PC-3 (cell line): ENCODE measurements at regions not wholly inside any gene's neighbourhood (a gene's known extent, or its start where the extent isn't known, plus 50 kb on each side); places are given as distances from the start of the nearest gene placed in this dataset.

Source experiments
- ATAC-seq: fragments of 200-7000 bp; cut with Tn5 transposase; 2 replicates; pipeline ENCODE4 v1.9.1; 2020; ENCODE audit warnings: mild to moderate bottlenecking, moderate library complexity
- BruUV-seq: library from RNA; stranded (reverse); fragments of 400-500 nt; replicated peaks from 2 replicates; lab custom pipeline; 2021; lab: Mats Ljungman, UMichigan
- CTCF ChIA-PET: fragments of 300-600 bp; sonication (Branson Sonifier 250); formaldehyde crosslinking; loops from one replicate; lab custom pipeline; 2022; ENCODE audit warnings: antibody characterized with exemption; lab: Charles Lee
- POLR2A ChIA-PET: fragments of 300-600 bp; sonication (Branson Sonifier 250); formaldehyde crosslinking; loops from one replicate; lab custom pipeline; 2022; ENCODE audit warnings: antibody characterized with exemption; ENCODE audit not compliant: unreplicated experiment; lab: Charles Lee
- DNase-seq: peaks from one replicate; pipeline ENCODE4 v3.0.0-alpha.2; 2015
- H2AFZ ChIP-seq: fragments of 300-600 bp; sonication (generic); 2 replicates; pipeline ENCODE4 v1.6.0; 2016; ENCODE audit warnings: antibody characterized with exemption, low read length
- H3F3A ChIP-seq: fragments of 300-600 bp; sonication (generic); one replicate; pipeline ENCODE4 v1.6.0; 2017; ENCODE audit warnings: antibody characterized with exemption, low read length, control low read depth, mild to moderate bottlenecking; ENCODE audit not compliant: unreplicated experiment
- H3K27ac ChIP-seq: fragments of 300-600 bp; sonication (generic); 2 replicates; pipeline ENCODE4 v1.5.1; 2016; ENCODE audit warnings: mild to moderate bottlenecking, low read length
- H3K27me3 ChIP-seq: fragments of 300-600 bp; sonication (generic); 2 replicates; pipeline ENCODE4 v1.6.1; 2016; ENCODE audit warnings: low read length, mixed read lengths
- H3K36me3 ChIP-seq: fragments of 300-600 bp; sonication (generic); 2 replicates; pipeline ENCODE4 v1.6.1; 2016; ENCODE audit warnings: low read depth, mixed run types, low read length, mixed read lengths
- H3K4me1 ChIP-seq: fragments of 300-600 bp; sonication (generic); 2 replicates; pipeline ENCODE4 v1.5.1; 2016; ENCODE audit warnings: low read length; ENCODE audit not compliant: insufficient read depth
- H3K4me2 ChIP-seq: fragments of 300-600 bp; sonication (generic); 2 replicates; pipeline ENCODE4 v1.6.0; 2016; ENCODE audit warnings: low read length
- H3K4me3 ChIP-seq: fragments of 300-600 bp; sonication (generic); 2 replicates; pipeline ENCODE4 v1.5.1; 2016; ENCODE audit warnings: mild to moderate bottlenecking, low read length, mixed read lengths
- H3K79me2 ChIP-seq: fragments of 300-600 bp; sonication (generic); 2 replicates; pipeline ENCODE4 v1.6.1; 2017; ENCODE audit warnings: low read length, mixed read lengths
- H3K9ac ChIP-seq: fragments of 300-600 bp; sonication (generic); 2 replicates; pipeline ENCODE4 v1.6.0; 2016; ENCODE audit warnings: mild to moderate bottlenecking, low read length
- H3K9me2 ChIP-seq: fragments of 300-600 bp; sonication (generic); replicated peaks from 2 replicates; pipeline ENCODE4 v1.6.1; 2016; ENCODE audit warnings: mixed run types, low read length, mixed read lengths
- H3K9me3 ChIP-seq: fragments of 300-600 bp; sonication (generic); 2 replicates; pipeline ENCODE4 v1.6.1; 2016; ENCODE audit warnings: low read length, mixed read lengths
- H4K20me1 ChIP-seq: fragments of 300-600 bp; sonication (generic); 2 replicates; pipeline ENCODE4 v1.6.1; 2016; ENCODE audit warnings: low read length, mixed read lengths
- EZH2 ChIP-seq: fragments of 300-600 bp; sonication (generic); IDR thresholded peaks from one replicate; pipeline ENCODE4 v1.6.1; 2017; ENCODE audit warnings: antibody characterized with exemption, mild to moderate bottlenecking, low read length; ENCODE audit not compliant: unreplicated experiment
- EZH2phosphoT487 ChIP-seq: fragments of 300-600 bp; sonication (generic); IDR thresholded peaks from 2 replicates; pipeline ENCODE4 v1.6.1; 2018; ENCODE audit warnings: mild to moderate bottlenecking, antibody characterized with exemption, low read length, borderline replicate concordance
- intact Hi-C: fragments of 100-400 bp; cut with micrococcal nuclease; formaldehyde crosslinking; loops from 2 replicates; pipeline ENCODE4 v1.9.0; 2023
- TF ChIP-seq, protein P1 (sequence below): fragments of 300-600 bp; sonication (generic); conservative IDR thresholded peaks from 2 replicates; pipeline ENCODE4 v1.5.1; 2017; ENCODE audit warnings: antibody characterized with exemption, low read depth, mild to moderate bottlenecking, low read length

DNA sequence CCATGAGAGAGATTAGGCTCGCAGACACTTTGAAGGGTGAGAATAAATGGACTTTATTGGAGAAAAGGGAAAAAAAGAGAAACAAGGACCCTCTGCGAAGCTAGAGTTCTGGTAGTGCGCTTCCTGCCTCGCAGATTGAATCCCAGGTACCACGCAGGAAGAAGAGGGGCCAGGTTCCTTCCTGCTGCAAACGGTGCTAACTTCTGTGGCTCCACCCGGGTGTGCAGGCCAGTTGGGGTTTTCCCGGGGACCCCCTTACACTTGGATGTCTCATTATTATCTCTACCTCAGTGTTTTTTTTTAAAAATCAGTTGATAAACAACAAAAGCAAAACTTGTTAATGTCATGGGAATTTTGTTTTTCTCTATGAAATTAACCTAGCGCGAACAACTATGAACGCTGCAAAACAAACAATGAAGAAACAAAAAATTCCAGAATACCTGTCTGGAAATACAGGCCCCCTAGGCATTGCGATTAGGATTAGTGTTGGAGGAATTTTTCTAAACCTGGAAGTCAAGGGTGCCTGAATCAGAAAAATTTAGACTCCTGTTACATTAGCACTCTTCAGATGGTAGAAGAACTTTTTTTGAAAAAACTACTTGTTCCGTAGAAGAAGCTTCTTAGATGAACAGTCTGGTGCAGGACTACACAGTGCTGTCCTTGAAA lies 414.5 kb downstream of the MAN2A1 start:
- Histone ChIP-seq H3K27me3 (peaks cover 20% of the 10 kb centered on the region; the same call in 1 of the 2 replicates), H3K4me3 (no peak overlapping the region), H3K4me2 (no peak overlapping the region), H3F3A (no peaks in the 10 kb centered on the region), H3K4me1 (no peaks in the 10 kb centered on the region), H3K9me2 (no peaks in the 10 kb centered on the region), H2AFZ (no peak overlapping the region), H3K36me3 (no peaks in the 10 kb centered on the region), H3K27ac (no peak overlapping the region), H4K20me1 (no peaks in the 10 kb centered on the region), H3K79me2 (no peaks in the 10 kb centered on the region), H3K9ac (no peak overlapping the region), H3K9me3 (no peaks in the 10 kb centered on the region)
- intact Hi-C loops, result no loop called here
- POLR2A ChIA-PET, result no interaction called here
- no TSS peak for BruUV-seq
- TF ChIP-seq, protein P1, sequence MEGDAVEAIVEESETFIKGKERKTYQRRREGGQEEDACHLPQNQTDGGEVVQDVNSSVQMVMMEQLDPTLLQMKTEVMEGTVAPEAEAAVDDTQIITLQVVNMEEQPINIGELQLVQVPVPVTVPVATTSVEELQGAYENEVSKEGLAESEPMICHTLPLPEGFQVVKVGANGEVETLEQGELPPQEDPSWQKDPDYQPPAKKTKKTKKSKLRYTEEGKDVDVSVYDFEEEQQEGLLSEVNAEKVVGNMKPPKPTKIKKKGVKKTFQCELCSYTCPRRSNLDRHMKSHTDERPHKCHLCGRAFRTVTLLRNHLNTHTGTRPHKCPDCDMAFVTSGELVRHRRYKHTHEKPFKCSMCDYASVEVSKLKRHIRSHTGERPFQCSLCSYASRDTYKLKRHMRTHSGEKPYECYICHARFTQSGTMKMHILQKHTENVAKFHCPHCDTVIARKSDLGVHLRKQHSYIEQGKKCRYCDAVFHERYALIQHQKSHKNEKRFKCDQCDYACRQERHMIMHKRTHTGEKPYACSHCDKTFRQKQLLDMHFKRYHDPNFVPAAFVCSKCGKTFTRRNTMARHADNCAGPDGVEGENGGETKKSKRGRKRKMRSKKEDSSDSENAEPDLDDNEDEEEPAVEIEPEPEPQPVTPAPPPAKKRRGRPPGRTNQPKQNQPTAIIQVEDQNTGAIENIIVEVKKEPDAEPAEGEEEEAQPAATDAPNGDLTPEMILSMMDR, result no peak
- TF ChIP-seq EZH2 (no peak), EZH2phosphoT487 (no peak)
- ATAC-seq (no peak), DNase-seq (no peak)
- CTCF ChIA-PET, result no interaction called here

DNA sequence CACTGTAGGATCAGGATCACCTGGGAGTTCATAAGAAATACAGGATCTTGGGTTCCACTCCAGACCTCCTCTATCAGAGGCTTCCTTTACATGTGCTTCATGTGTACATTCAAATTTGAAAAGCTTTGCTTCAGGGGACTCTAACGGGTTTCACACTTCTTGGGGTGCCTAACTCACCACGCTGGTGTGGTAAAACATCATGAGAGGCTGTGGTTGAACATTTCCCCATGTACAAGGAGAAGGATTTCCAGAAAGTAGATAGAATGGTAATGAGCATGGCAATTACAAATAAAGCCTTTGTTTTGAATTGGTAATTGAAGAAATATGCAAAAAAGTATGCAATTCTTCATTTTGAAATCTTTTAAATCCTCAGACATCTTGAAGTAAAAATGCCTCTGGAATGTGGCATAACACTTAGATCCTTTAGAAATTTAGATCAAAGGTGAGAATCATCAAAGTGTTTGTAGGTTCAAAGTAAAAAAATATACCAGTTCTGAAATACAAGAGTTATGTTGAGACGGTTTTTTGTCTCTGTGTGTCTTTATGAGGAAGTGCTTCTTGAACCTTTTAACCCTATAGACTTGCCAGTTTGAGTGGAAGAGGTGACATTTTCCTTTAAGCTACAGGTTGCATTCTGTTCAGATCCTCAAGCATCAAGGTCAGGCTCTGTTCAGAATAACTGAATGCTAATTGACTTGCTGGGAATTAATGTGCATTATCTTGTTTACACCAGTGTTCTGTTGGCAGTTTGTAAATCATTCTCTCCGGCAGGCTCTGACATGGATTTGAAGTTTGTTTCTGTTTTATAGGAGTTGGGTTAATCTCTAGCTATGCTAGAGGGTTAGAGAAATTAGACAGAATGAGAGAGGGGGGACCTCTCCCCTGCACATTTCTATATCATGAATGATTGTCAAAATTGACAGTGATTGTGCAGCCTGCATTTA lies 415.3 kb downstream of the MAN2A1 start:
- no TSS peak for BruUV-seq
- ChIA-PET POLR2A (no interaction called here), CTCF (no interaction called here)
- H3K27me3 ChIP-seq, result peaks cover 20% of the 10 kb centered on the region; the same call in 1 of the 2 replicates
- no peaks in the 10 kb centered on the region for H3K9me3 ChIP-seq
- no peak overlapping the region for H3K9ac ChIP-seq
- no peak overlapping the region for H2AFZ ChIP-seq
- H3K4me1 ChIP-seq, result no peaks in the 10 kb centered on the region
- no peaks in the 10 kb centered on the region for H4K20me1 ChIP-seq
- DNase-seq (no peak), ATAC-seq (no peak)
- no peaks in the 10 kb centered on the region for H3F3A ChIP-seq
- no peaks in the 10 kb centered on the region for H3K36me3 ChIP-seq
- H3K4me2 ChIP-seq, result no peak overlapping the region
- H3K9me2 ChIP-seq, result no peaks in the 10 kb centered on the region
- intact Hi-C loops, result no loop called here
- H3K27ac ChIP-seq, result no peak overlapping the region
- TF ChIP-seq EZH2phosphoT487 (no peak), EZH2 (no peak)
- TF ChIP-seq, protein P1, result no peak
- no peaks in the 10 kb centered on the region for H3K79me2 ChIP-seq
- no peak overlapping the region for H3K4me3 ChIP-seq
